WTC11 (cell line): ENCODE measurements at regions not wholly inside any gene's neighbourhood (a gene's known extent, or its start where the extent isn't known, plus 50 kb on each side); places are given as distances from the start of the nearest gene placed in this dataset.

ENCODE experiments used
- ATAC-seq: fragments of 200-7000 bp; cut with Tn5 transposase; 2 replicates; pipeline ENCODE4 v1.10.0; 2021; ENCODE audit warnings: mild to moderate bottlenecking, moderate library complexity
- CTCF ChIA-PET: fragments of 300-600 bp; sonication (Branson Sonifier 250); formaldehyde crosslinking; loops from one replicate; lab custom pipeline; 2021; ENCODE audit warnings: antibody characterized with exemption; lab: Charles Lee
- POLR2A ChIA-PET: fragments of 350-600 bp; sonication (Branson Sonifier 250); formaldehyde crosslinking; loops from one replicate; lab custom pipeline; 2021; ENCODE audit warnings: antibody characterized with exemption; lab: Charles Lee
- DNase-seq: peaks from one replicate; pipeline ENCODE4 v3.0.0; 2021; ENCODE audit warnings: low spot score
- H3K27ac Mint-ChIP-seq: 2 replicates; pipeline ENCODE4 v1.8.0; 2021; ENCODE audit warnings: mixed read lengths
- H3K27me3 Mint-ChIP-seq: 2 replicates; pipeline ENCODE4 v1.8.0; 2021; ENCODE audit warnings: low read depth, mild to moderate bottlenecking, moderate library complexity, mixed read lengths
- H3K36me3 Mint-ChIP-seq: 2 replicates; pipeline ENCODE4 v1.8.0; 2021; ENCODE audit warnings: mixed read lengths
- H3K4me1 Mint-ChIP-seq: 2 replicates; pipeline ENCODE4 v1.8.0; 2022; ENCODE audit warnings: mixed read lengths
- H3K4me3 Mint-ChIP-seq: 2 replicates; pipeline ENCODE4 v1.8.0; 2021; ENCODE audit warnings: mild to moderate bottlenecking, moderate library complexity, mixed read lengths
- H3K9me3 Mint-ChIP-seq: 2 replicates; pipeline ENCODE4 v1.8.0; 2021; ENCODE audit warnings: mixed read lengths
- ATF2 ChIP-seq: sonication (generic); formaldehyde crosslinking; IDR thresholded peaks from 2 replicates; pipeline ENCODE4 v1.8.1; 2022; ENCODE audit warnings: low read depth, missing genetic modification reagents, borderline replicate concordance
- CTCF ChIP-seq: fragments of 200-600 bp; IDR thresholded peaks from 2 replicates; pipeline ENCODE4 v1.8.0; 2022; ENCODE audit warnings: antibody characterized with exemption
- ETV6 ChIP-seq: sonication (generic); formaldehyde crosslinking; IDR thresholded peaks from 2 replicates; pipeline ENCODE4 v1.8.1; 2022; ENCODE audit warnings: mild to moderate bottlenecking, missing genetic modification reagents
- IRF2 ChIP-seq: sonication (generic); formaldehyde crosslinking; IDR thresholded peaks from 2 replicates; pipeline ENCODE4 v1.8.0; 2022; ENCODE audit warnings: low read depth, missing genetic modification reagents, borderline replicate concordance
- NR2C2 ChIP-seq: sonication (generic); formaldehyde crosslinking; IDR thresholded peaks from 2 replicates; pipeline ENCODE4 v1.8.0; 2022; ENCODE audit warnings: mild to moderate bottlenecking, missing genetic modification reagents
- NR3C1 ChIP-seq: sonication (generic); formaldehyde crosslinking; conservative IDR thresholded peaks from 2 replicates; pipeline ENCODE4 v1.8.1; 2023; ENCODE audit warnings: low read depth, mild to moderate bottlenecking, missing genetic modification reagents
- TEAD1 ChIP-seq: sonication (generic); formaldehyde crosslinking; IDR thresholded peaks from 2 replicates; pipeline ENCODE4 v1.8.0; 2022; ENCODE audit warnings: mild to moderate bottlenecking, missing genetic modification reagents
- ZNF232 ChIP-seq: sonication (generic); formaldehyde crosslinking; IDR thresholded peaks from 2 replicates; pipeline ENCODE4 v1.8.0; 2022; ENCODE audit warnings: mild to moderate bottlenecking, missing genetic modification reagents
- TF ChIP-seq, protein P1 (sequence below): sonication (generic); formaldehyde crosslinking; IDR thresholded peaks from 2 replicates; pipeline ENCODE4 v1.8.1; 2023; ENCODE audit warnings: mild to moderate bottlenecking, missing genetic modification reagents
- TF ChIP-seq, protein P2 (sequence below): sonication (generic); formaldehyde crosslinking; IDR thresholded peaks from 2 replicates; pipeline ENCODE4 v1.8.1; 2022; ENCODE audit warnings: missing genetic modification reagents, borderline replicate concordance
- TF ChIP-seq, protein P3 (sequence below): sonication (generic); formaldehyde crosslinking; IDR thresholded peaks from 2 replicates; pipeline ENCODE4 v1.8.0; 2022; ENCODE audit warnings: missing genetic modification reagents
- TF ChIP-seq, protein P4 (sequence below): fragments of 250-450 bp; sonication (Bioruptor Pico); IDR thresholded peaks from 2 replicates; pipeline ENCODE4 v1.9.0; 2021; ENCODE audit warnings: mild to moderate bottlenecking, borderline replicate concordance
- TF ChIP-seq, protein P5 (sequence below): sonication (generic); formaldehyde crosslinking; IDR thresholded peaks from 2 replicates; pipeline ENCODE4 v1.8.0; 2023; ENCODE audit warnings: mild to moderate bottlenecking, missing genetic modification reagents
- TF ChIP-seq, protein P6 (sequence below): sonication (generic); formaldehyde crosslinking; IDR thresholded peaks from 2 replicates; pipeline ENCODE4 v1.8.1; 2022; ENCODE audit warnings: low read depth, mild to moderate bottlenecking, moderate library complexity, missing genetic modification reagents, borderline replicate concordance

DNA sequence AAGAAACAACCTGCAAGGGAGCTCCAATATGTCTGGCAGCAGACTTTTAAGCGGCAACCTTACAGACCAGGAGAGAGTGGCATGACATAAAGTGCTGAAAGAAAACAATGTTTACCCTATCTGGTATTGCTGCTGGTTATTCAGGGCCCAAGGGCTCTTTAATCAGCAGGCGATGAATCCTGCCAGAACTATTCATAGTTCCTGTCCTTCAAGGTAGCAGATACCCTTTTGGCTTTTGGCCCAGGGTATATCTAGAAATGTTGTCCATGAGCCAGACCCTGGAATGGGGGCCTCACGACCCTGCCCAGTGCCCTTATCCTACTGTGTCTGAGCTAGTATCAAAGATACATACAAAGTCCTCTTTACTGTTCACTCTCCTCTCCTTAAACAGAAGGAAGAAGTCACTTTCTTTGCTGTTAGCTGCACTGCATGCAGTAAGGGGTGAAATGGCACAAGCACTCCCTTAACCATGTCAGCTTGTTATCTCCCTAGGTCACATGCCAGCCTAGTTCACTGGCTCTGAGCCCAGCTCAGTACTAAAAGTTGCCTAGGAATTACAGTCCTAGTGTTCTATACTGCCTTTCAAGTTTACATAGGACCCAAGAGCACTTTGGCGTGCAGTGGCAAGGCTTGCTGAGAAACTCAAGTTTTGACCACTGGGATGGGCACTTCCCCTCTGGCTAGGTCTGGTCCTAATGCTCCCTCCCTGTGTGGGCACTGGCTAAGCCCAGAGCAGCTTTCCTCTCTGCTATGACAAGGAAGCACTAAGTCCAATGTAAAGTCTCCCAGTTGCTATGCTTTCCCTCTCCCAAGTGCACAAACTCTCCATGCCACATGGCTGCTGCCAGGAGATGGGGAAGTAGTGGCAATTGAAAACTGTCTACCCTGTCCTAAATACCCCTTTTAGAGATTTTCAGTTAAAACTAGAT is 122.0 kb downstream of the HTR1B start:
- no peak for DNase-seq
- no peaks in the 10 kb centered on the region for H3K27me3 Mint-ChIP-seq
- TF ChIP-seq, protein P1, sequence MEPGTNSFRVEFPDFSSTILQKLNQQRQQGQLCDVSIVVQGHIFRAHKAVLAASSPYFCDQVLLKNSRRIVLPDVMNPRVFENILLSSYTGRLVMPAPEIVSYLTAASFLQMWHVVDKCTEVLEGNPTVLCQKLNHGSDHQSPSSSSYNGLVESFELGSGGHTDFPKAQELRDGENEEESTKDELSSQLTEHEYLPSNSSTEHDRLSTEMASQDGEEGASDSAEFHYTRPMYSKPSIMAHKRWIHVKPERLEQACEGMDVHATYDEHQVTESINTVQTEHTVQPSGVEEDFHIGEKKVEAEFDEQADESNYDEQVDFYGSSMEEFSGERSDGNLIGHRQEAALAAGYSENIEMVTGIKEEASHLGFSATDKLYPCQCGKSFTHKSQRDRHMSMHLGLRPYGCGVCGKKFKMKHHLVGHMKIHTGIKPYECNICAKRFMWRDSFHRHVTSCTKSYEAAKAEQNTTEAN (CRISPR knock-in tag): no peak
- no peak for TF ChIP-seq ATF2
- TF ChIP-seq, protein P2, sequence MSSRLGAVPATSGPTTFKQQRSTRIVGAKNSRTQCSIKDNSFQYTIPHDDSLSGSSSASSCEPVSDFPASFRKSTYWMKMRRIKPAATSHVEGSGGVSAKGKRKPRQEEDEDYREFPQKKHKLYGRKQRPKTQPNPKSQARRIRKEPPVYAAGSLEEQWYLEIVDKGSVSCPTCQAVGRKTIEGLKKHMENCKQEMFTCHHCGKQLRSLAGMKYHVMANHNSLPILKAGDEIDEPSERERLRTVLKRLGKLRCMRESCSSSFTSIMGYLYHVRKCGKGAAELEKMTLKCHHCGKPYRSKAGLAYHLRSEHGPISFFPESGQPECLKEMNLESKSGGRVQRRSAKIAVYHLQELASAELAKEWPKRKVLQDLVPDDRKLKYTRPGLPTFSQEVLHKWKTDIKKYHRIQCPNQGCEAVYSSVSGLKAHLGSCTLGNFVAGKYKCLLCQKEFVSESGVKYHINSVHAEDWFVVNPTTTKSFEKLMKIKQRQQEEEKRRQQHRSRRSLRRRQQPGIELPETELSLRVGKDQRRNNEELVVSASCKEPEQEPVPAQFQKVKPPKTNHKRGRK: no peak
- no peak for TF ChIP-seq TEAD1 (CRISPR knock-in tag)
- TF ChIP-seq CTCF: no peak
- TF ChIP-seq, protein P3, sequence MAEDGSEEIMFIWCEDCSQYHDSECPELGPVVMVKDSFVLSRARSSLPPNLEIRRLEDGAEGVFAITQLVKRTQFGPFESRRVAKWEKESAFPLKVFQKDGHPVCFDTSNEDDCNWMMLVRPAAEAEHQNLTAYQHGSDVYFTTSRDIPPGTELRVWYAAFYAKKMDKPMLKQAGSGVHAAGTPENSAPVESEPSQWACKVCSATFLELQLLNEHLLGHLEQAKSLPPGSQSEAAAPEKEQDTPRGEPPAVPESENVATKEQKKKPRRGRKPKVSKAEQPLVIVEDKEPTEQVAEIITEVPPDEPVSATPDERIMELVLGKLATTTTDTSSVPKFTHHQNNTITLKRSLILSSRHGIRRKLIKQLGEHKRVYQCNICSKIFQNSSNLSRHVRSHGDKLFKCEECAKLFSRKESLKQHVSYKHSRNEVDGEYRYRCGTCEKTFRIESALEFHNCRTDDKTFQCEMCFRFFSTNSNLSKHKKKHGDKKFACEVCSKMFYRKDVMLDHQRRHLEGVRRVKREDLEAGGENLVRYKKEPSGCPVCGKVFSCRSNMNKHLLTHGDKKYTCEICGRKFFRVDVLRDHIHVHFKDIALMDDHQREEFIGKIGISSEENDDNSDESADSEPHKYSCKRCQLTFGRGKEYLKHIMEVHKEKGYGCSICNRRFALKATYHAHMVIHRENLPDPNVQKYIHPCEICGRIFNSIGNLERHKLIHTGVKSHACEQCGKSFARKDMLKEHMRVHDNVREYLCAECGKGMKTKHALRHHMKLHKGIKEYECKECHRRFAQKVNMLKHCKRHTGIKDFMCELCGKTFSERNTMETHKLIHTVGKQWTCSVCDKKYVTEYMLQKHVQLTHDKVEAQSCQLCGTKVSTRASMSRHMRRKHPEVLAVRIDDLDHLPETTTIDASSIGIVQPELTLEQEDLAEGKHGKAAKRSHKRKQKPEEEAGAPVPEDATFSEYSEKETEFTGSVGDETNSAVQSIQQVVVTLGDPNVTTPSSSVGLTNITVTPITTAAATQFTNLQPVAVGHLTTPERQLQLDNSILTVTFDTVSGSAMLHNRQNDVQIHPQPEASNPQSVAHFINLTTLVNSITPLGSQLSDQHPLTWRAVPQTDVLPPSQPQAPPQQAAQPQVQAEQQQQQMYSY (CRISPR knock-in tag): no peak
- no peak for TF ChIP-seq IRF2 (CRISPR knock-in tag)
- TF ChIP-seq, all 79 proteins: peak for 0
- H3K9me3 Mint-ChIP-seq: no peaks in the 10 kb centered on the region
- no peak for ATAC-seq
- POLR2A ChIA-PET: no interaction called here
- H3K36me3 Mint-ChIP-seq: no peaks in the 10 kb centered on the region
- CTCF ChIA-PET: no interaction called here
- H3K27ac Mint-ChIP-seq: no peak overlapping the region
- H3K4me1 Mint-ChIP-seq: peaks cover 36% of the 10 kb centered on the region
- no peak overlapping the region for H3K4me3 Mint-ChIP-seq

DNA sequence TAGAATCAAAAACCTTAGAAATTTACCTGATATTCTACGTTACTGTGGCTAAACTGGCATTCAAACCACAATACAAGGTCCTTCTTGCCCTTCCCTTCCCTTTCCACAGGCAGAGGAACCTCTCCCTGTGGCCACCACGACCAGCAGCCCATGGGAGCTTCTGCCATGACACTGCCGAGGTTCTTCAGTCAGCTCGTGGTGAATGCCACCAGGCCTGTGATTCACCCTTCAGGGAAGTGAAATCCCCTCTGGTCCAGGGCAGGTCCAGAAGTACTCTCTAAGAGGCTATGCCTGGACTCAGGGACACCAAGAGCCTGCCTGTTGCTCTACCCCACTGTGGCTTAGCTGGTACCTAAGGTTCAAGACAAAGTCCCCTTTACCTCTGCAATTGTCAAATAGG is 123.0 kb downstream of the HTR1B start:
- H3K9me3 Mint-ChIP-seq: peaks cover 6% of the 10 kb centered on the region; the same call in 1 of the 2 replicates
- POLR2A ChIA-PET: no interaction called here
- no peaks in the 10 kb centered on the region for H3K27me3 Mint-ChIP-seq
- DNase-seq (no peak), ATAC-seq (no peak)
- H3K27ac Mint-ChIP-seq: no peak overlapping the region
- H3K4me3 Mint-ChIP-seq: no peak overlapping the region
- CTCF ChIA-PET: no interaction called here
- H3K4me1 Mint-ChIP-seq: peaks cover 46% of the 10 kb centered on the region
- H3K36me3 Mint-ChIP-seq: peaks cover 5% of the 10 kb centered on the region; the same call in 1 of the 2 replicates
- TF ChIP-seq, protein P4, sequence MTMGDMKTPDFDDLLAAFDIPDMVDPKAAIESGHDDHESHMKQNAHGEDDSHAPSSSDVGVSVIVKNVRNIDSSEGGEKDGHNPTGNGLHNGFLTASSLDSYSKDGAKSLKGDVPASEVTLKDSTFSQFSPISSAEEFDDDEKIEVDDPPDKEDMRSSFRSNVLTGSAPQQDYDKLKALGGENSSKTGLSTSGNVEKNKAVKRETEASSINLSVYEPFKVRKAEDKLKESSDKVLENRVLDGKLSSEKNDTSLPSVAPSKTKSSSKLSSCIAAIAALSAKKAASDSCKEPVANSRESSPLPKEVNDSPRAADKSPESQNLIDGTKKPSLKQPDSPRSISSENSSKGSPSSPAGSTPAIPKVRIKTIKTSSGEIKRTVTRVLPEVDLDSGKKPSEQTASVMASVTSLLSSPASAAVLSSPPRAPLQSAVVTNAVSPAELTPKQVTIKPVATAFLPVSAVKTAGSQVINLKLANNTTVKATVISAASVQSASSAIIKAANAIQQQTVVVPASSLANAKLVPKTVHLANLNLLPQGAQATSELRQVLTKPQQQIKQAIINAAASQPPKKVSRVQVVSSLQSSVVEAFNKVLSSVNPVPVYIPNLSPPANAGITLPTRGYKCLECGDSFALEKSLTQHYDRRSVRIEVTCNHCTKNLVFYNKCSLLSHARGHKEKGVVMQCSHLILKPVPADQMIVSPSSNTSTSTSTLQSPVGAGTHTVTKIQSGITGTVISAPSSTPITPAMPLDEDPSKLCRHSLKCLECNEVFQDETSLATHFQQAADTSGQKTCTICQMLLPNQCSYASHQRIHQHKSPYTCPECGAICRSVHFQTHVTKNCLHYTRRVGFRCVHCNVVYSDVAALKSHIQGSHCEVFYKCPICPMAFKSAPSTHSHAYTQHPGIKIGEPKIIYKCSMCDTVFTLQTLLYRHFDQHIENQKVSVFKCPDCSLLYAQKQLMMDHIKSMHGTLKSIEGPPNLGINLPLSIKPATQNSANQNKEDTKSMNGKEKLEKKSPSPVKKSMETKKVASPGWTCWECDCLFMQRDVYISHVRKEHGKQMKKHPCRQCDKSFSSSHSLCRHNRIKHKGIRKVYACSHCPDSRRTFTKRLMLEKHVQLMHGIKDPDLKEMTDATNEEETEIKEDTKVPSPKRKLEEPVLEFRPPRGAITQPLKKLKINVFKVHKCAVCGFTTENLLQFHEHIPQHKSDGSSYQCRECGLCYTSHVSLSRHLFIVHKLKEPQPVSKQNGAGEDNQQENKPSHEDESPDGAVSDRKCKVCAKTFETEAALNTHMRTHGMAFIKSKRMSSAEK: no peak
- TF ChIP-seq ETV6 (no peak), NR2C2 (CRISPR knock-in tag) (no peak), IRF2 (CRISPR knock-in tag) (no peak), NR3C1 (CRISPR knock-in tag) (no peak), ZNF232 (CRISPR knock-in tag) (no peak)
- TF ChIP-seq, protein P5, sequence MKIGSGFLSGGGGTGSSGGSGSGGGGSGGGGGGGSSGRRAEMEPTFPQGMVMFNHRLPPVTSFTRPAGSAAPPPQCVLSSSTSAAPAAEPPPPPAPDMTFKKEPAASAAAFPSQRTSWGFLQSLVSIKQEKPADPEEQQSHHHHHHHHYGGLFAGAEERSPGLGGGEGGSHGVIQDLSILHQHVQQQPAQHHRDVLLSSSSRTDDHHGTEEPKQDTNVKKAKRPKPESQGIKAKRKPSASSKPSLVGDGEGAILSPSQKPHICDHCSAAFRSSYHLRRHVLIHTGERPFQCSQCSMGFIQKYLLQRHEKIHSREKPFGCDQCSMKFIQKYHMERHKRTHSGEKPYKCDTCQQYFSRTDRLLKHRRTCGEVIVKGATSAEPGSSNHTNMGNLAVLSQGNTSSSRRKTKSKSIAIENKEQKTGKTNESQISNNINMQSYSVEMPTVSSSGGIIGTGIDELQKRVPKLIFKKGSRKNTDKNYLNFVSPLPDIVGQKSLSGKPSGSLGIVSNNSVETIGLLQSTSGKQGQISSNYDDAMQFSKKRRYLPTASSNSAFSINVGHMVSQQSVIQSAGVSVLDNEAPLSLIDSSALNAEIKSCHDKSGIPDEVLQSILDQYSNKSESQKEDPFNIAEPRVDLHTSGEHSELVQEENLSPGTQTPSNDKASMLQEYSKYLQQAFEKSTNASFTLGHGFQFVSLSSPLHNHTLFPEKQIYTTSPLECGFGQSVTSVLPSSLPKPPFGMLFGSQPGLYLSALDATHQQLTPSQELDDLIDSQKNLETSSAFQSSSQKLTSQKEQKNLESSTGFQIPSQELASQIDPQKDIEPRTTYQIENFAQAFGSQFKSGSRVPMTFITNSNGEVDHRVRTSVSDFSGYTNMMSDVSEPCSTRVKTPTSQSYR: no peak
- TF ChIP-seq, protein P6, sequence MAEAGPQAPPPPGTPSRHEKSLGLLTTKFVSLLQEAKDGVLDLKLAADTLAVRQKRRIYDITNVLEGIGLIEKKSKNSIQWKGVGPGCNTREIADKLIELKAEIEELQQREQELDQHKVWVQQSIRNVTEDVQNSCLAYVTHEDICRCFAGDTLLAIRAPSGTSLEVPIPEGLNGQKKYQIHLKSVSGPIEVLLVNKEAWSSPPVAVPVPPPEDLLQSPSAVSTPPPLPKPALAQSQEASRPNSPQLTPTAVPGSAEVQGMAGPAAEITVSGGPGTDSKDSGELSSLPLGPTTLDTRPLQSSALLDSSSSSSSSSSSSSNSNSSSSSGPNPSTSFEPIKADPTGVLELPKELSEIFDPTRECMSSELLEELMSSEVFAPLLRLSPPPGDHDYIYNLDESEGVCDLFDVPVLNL: no peak
